WTC11 (cell line): ENCODE measurements at regions not wholly inside any gene's neighbourhood (a gene's known extent, or its start where the extent isn't known, plus 50 kb on each side); places are given as distances from the start of the nearest gene placed in this dataset.

Experiments
- ATAC-seq: fragments of 200-7000 bp; cut with Tn5 transposase; 2 replicates; pipeline ENCODE4 v1.10.0; 2021; ENCODE audit warnings: mild to moderate bottlenecking, moderate library complexity
- CTCF ChIA-PET: fragments of 300-600 bp; sonication (Branson Sonifier 250); formaldehyde crosslinking; loops from one replicate; lab custom pipeline; 2021; ENCODE audit warnings: antibody characterized with exemption; lab: Charles Lee
- POLR2A ChIA-PET: fragments of 350-600 bp; sonication (Branson Sonifier 250); formaldehyde crosslinking; loops from one replicate; lab custom pipeline; 2021; ENCODE audit warnings: antibody characterized with exemption; lab: Charles Lee
- DNase-seq: peaks from one replicate; pipeline ENCODE4 v3.0.0; 2021; ENCODE audit warnings: low spot score
- H3K27ac Mint-ChIP-seq: 2 replicates; pipeline ENCODE4 v1.8.0; 2021; ENCODE audit warnings: mixed read lengths
- H3K27me3 Mint-ChIP-seq: 2 replicates; pipeline ENCODE4 v1.8.0; 2021; ENCODE audit warnings: low read depth, mild to moderate bottlenecking, moderate library complexity, mixed read lengths
- H3K36me3 Mint-ChIP-seq: 2 replicates; pipeline ENCODE4 v1.8.0; 2021; ENCODE audit warnings: mixed read lengths
- H3K4me1 Mint-ChIP-seq: 2 replicates; pipeline ENCODE4 v1.8.0; 2022; ENCODE audit warnings: mixed read lengths
- H3K4me3 Mint-ChIP-seq: 2 replicates; pipeline ENCODE4 v1.8.0; 2021; ENCODE audit warnings: mild to moderate bottlenecking, moderate library complexity, mixed read lengths
- H3K9me3 Mint-ChIP-seq: 2 replicates; pipeline ENCODE4 v1.8.0; 2021; ENCODE audit warnings: mixed read lengths
- ELF4 ChIP-seq: sonication (generic); formaldehyde crosslinking; IDR thresholded peaks from 2 replicates; pipeline ENCODE4 v1.8.1; 2022; ENCODE audit warnings: low read depth, mild to moderate bottlenecking, moderate library complexity, missing genetic modification reagents
- ERG ChIP-seq: fragments of 250-450 bp; sonication (Bioruptor Pico); IDR thresholded peaks from 2 replicates; pipeline ENCODE4 v1.8.0; 2021; ENCODE audit warnings: mild to moderate bottlenecking
- ESRRA ChIP-seq: sonication (generic); formaldehyde crosslinking; IDR thresholded peaks from 2 replicates; pipeline ENCODE4 v1.8.1; 2022; ENCODE audit warnings: mild to moderate bottlenecking, missing genetic modification reagents, borderline replicate concordance
- ETV6 ChIP-seq: sonication (generic); formaldehyde crosslinking; IDR thresholded peaks from 2 replicates; pipeline ENCODE4 v1.8.1; 2022; ENCODE audit warnings: mild to moderate bottlenecking, missing genetic modification reagents
- GABPB1 ChIP-seq: sonication (generic); formaldehyde crosslinking; IDR thresholded peaks from 2 replicates; pipeline ENCODE4 v1.8.1; 2023; ENCODE audit warnings: mild to moderate bottlenecking, missing genetic modification reagents
- GRHL2 ChIP-seq: fragments of 250-450 bp; sonication (Bioruptor Pico); IDR thresholded peaks from 2 replicates; pipeline ENCODE4 v1.8.0; 2022; ENCODE audit warnings: mild to moderate bottlenecking, moderate library complexity; ENCODE audit not compliant: insufficient replicate concordance, severe bottlenecking
- HMGA2 ChIP-seq: fragments of 250-450 bp; sonication (Bioruptor Pico); IDR thresholded peaks from 2 replicates; pipeline ENCODE4 v1.4.0; 2021; ENCODE audit warnings: mild to moderate bottlenecking, moderate library complexity
- JAZF1 ChIP-seq: fragments of 250-450 bp; sonication (Bioruptor Pico); IDR thresholded peaks from 2 replicates; pipeline ENCODE4 v1.9.0; 2021; ENCODE audit warnings: moderate library complexity, mild to moderate bottlenecking, inconsistent platforms
- NFYB ChIP-seq: sonication (generic); formaldehyde crosslinking; conservative IDR thresholded peaks from 2 replicates; pipeline ENCODE4 v1.8.0; 2022; ENCODE audit warnings: low read depth, missing genetic modification reagents
- NR1H2 ChIP-seq: sonication (generic); formaldehyde crosslinking; IDR thresholded peaks from 2 replicates; pipeline ENCODE4 v1.9.0; 2021; ENCODE audit warnings: mild to moderate bottlenecking, moderate library complexity, missing genetic modification reagents
- PRDM15 ChIP-seq: sonication (generic); formaldehyde crosslinking; IDR thresholded peaks from 2 replicates; pipeline ENCODE4 v1.8.0; 2022; ENCODE audit warnings: missing genetic modification reagents
- PRRX2 ChIP-seq: fragments of 250-450 bp; sonication (Bioruptor Pico); IDR thresholded peaks from 2 replicates; pipeline ENCODE4 v1.8.0; 2021; ENCODE audit warnings: mild to moderate bottlenecking
- SOX15 ChIP-seq: fragments of 250-450 bp; sonication (Bioruptor Pico); IDR thresholded peaks from 2 replicates; pipeline ENCODE4 v1.9.0; 2021; ENCODE audit warnings: mild to moderate bottlenecking
- SP1 ChIP-seq: sonication (generic); formaldehyde crosslinking; conservative IDR thresholded peaks from 2 replicates; pipeline ENCODE4 v1.8.1; 2022; ENCODE audit warnings: missing genetic modification reagents
- ZNF138 ChIP-seq: sonication (generic); formaldehyde crosslinking; conservative IDR thresholded peaks from 2 replicates; pipeline ENCODE4 v1.8.1; 2022; ENCODE audit warnings: mild to moderate bottlenecking, moderate library complexity, missing genetic modification reagents
- TF ChIP-seq, protein P1 (sequence below): sonication (generic); formaldehyde crosslinking; IDR thresholded peaks from 2 replicates; pipeline ENCODE4 v1.8.1; 2023; ENCODE audit warnings: mild to moderate bottlenecking, missing genetic modification reagents, moderate library complexity

GRCh38 chr7:140229591-140230515, 53.1 kb upstream of the KDM7A start:
- Mint-ChIP-seq H3K27ac (peak overlapping the region; percentile 68), H3K27me3 (peaks cover 6% of the 10 kb centered on the region; the same call in 1 of the 2 replicates), H3K4me3 (peak overlapping the region; percentile 69), H3K9me3 (no peaks in the 10 kb centered on the region), H3K4me1 (peaks cover 21% of the 10 kb centered on the region), H3K36me3 (no peaks in the 10 kb centered on the region)
- DNase-seq (peak; percentile 65), ATAC-seq (peak; percentile 10)
- CTCF ChIA-PET, result interaction anchor here (0.9 to 3.3 kb wide), 3 partner anchors 53 to 288 kb away, joined by 3 to 15 read pairs (median 3); partner anchors contain the start of gene KDM7A
- TF ChIP-seq, protein P1, sequence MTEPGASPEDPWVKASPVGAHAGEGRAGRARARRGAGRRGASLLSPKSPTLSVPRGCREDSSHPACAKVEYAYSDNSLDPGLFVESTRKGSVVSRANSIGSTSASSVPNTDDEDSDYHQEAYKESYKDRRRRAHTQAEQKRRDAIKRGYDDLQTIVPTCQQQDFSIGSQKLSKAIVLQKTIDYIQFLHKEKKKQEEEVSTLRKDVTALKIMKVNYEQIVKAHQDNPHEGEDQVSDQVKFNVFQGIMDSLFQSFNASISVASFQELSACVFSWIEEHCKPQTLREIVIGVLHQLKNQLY (CRISPR knock-in tag), result no peak
- TF ChIP-seq SOX15 (CRISPR knock-in tag) (no peak), SP1 (CRISPR knock-in tag) (no peak), ETV6 (no peak), ELF4 (CRISPR knock-in tag) (no peak), ERG (no peak), GABPB1 (peak; percentile 85), PRDM15 (no peak)
- POLR2A ChIA-PET, result interaction anchor here (0.6 to 1.4 kb wide), 3 partner anchors 9 to 540 kb away, joined by 3 to 9 read pairs (median 5); partner anchors contain the start of gene KDM7A

GRCh38 chr7:140229101-140229525, 52.3 kb upstream of the KDM7A start:
- Mint-ChIP-seq H3K27me3 (peaks cover 6% of the 10 kb centered on the region; the same call in 1 of the 2 replicates), H3K4me3 (peak overlapping the region; percentile 69; the same call in 1 of the 2 replicates)
- CTCF ChIA-PET, result interaction anchor here (0.9 to 3.3 kb wide), 3 partner anchors 52 to 289 kb away, joined by 3 to 15 read pairs (median 3); partner anchors contain the start of gene KDM7A
- no peak for DNase-seq
- TF ChIP-seq NR1H2 (CRISPR knock-in tag) (no peak), PRRX2 (CRISPR knock-in tag) (no peak), HMGA2 (CRISPR knock-in tag) (no peak), GRHL2 (CRISPR knock-in tag) (no peak), JAZF1 (CRISPR knock-in tag) (no peak), NFYB (CRISPR knock-in tag) (no peak), ESRRA (CRISPR knock-in tag) (no peak), ZNF138 (no peak)
- TF ChIP-seq, all 79 proteins: peak for 0
- Mint-ChIP-seq H3K36me3 (no peaks in the 10 kb centered on the region), H3K9me3 (no peaks in the 10 kb centered on the region), H3K27ac (no peak overlapping the region), H3K4me1 (peaks cover 21% of the 10 kb centered on the region)
- no peak for ATAC-seq
- POLR2A ChIA-PET, result interaction anchor here (0.6 to 1.4 kb wide), 2 partner anchors 8 to 539 kb away, joined by 3 to 5 read pairs; no protein-coding TSS in a partner anchor
